ENCODE measurements at regions not wholly inside any gene's neighbourhood (a gene's known extent, or its start where the extent isn't known, plus 50 kb on each side); places are given as distances from the start of the nearest gene placed in this dataset.

DNA sequence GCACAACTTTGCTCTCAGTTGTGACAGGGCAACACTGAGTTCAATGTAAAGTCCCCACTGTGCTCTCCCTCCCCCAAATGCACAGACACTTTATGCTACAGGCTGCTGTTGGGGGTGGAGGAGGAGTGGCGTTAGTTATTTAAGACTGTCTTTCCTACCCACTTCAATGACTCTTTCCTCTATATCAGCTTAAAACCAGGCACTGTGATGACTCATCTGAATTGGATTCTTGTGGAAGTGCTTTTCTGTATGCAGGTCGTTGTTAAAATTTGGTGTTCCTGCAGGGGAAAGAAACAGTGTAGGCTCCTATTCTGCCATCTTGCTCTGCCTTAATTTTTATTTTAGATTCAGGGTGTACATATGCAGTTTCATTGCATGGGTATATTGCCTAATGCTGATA, 1157.2 kb upstream of the ADGRL3 start:
- DNase-seq = no peak

DNA sequence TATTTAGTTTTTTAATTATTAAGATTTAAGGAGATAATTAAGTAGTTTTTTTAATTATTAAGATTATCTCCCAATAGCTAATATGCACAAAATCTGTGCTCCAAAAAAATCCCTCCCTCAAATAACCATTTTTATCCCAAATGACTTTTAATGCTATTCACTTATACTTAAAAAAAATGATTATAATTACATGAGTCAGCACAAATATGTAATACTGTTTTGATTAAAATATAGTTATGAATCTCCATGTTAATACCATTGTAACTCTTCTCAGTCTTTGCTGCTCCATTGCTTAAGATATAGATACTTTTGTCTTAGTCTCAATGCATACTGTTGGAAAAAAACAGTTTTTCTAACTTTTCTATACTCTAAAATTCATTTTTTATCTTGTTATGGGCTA, 1121.1 kb upstream of the ADGRL3 start:
- DNase-seq = no peak

DNA sequence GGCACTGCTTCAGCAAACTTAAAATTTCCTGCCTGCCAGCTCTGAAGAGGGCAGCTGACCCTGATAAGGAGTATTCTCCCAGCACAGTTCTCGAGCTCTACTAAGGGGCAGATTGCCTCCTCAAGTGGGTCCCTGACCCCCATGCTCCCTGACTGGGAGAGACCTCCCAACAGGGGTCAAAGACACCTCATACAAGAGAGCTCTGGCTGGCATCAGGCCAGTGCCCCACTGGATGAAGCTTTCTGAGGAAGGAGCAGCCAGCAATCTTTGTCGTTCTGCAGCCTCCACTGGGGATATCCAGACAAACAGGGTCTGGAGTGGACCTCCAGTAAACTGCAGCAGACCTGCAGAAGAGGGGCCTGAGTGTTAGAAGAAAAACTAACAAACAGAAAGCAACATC, 1118.3 kb upstream of the ADGRL3 start:
- DNase-seq = no peak

DNA sequence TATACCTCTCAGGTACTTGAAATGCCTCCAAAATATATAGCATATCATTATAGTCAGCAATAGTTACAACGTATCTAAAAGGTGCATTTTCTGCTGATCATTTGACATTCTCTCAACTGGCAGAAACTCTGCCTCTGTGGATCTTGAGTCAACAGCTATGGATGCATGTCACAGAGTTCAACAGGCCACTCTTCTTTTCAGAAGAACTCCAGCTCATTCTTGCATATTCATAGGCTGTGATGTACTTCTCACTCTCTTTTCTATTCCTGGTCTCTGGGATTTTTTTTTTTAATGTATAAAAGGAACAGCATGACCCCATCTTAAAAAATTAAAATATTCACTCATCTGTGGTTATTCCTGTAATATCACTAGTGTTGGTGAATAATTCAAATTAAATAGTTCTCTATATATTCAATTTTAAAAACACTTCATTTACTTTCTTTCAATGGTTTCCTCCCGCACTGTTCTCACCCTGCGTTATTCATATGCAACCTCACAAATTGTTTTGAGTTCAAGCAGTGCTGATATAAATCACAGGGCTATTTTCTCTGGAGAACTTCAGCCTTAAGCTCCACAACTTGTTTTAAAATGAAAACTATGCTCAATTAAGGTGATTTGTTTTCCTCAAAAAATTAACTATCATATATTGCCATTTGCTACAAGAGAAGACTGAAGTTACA, 1111.2 kb upstream of the ADGRL3 start:
- DNase-seq = no peak

DNA sequence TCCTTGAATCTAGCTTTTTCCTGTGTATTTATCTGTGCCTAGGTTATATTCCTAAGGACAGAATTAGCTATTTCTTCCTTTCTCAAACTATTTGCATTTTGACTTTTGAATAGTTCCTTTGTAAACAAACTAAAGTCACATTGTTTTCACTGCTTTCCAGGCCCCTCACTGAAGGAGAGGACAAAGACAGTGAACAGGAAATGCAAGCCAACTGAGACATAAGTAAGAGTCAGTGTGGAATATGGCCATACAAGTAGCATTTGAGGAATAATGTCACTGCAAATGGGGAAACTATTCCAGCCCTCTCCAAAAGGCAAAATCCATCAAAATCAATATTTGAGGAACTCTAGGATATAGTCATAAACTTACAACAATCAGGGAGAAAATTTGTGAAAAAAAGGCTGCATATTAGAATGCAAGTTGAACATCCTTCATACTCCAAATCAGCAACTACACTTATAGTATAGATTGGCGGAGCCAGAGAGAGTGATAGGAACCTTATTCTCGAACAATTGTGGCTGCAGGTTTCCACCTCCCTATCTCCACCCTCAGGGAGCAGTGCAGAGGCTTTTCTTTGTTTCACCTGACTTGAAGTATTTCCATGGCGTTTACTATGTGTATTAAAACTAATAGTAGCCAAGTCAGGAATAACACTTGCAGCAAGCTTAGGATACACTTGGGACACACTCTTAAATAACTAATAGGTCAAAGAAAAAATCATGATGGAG, 1110.4 kb upstream of the ADGRL3 start:
- DNase-seq = no peak

DNA sequence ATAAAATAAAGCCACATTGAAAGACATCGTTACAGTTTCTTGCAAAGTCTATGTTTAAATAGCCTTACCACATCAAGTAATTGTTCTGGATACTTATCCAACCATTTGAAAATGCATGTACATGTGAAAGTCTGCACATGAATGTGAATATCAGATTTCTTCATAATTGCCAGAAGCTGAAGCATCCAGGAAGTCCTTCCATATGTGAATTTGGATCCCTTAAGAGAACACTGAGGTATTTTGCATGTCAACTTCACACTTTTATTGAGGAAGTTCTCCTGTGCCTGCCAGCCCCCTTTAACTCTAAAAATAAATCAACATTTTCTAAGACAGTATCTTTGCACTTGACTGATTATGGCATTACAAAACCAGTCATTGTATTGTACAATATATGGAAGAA, 1103.5 kb upstream of the ADGRL3 start:
- no peak for DNase-seq

DNA sequence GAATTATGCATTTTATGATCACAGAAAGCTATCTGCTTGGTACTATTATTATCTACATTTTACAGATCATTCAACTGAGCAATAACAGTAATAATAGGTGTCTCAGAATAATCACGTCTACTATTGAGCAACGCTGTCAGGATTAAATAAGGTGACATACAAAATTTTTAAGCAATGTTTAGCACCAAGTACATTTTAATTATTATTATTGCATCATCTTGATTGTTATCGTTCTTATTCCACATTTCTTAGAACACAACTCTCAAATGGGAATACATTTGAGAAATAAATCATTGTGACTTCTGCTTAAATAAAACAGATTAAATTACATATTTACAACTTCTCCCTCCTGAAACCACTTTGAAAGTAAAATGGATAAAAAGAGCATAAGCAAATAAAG, 1083.5 kb upstream of the ADGRL3 start:
- no peak for DNase-seq

DNA sequence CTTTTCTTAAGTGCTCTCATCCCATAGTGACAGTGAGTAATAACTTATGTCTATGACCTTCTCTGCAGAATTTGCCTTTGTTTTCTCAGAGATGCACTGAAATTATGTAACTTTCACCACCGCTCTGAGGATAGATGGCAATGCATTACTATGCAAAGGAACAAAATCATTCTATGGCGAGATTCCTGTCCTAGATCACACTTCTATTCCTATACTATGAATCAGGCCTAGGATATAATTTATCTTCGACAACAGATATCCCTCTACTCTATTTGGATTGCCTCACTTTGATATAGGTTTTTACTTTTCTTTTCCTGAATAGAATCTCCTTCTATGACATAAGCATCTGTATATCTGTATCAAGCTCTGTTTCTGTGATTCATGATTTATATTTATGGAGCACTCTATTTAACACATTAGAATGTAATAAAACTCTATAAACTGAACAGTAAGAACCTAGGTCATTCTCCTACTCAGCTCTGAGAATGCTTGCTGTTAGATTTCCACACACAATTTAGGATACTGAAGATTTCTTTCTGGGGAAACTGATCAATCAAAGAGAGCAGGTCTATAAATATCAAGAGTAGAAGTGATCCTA, 1082.3 kb upstream of the ADGRL3 start:
- DNase-seq = no peak

DNA sequence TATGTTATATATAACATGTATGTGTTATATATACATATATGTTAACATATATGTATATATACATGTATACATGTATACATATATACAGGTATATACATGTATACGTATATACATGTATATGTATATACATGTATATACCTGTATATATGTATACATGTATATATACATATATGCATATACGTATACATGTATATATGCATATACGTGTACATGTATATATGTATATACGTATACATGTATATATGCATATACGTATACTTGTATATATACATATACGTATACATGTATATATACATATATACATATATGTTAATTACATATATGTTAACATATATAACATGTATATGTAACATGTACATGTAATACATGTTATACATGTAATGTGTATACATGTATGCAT, 1077.3 kb upstream of the ADGRL3 start:
- no peak for DNase-seq

DNA sequence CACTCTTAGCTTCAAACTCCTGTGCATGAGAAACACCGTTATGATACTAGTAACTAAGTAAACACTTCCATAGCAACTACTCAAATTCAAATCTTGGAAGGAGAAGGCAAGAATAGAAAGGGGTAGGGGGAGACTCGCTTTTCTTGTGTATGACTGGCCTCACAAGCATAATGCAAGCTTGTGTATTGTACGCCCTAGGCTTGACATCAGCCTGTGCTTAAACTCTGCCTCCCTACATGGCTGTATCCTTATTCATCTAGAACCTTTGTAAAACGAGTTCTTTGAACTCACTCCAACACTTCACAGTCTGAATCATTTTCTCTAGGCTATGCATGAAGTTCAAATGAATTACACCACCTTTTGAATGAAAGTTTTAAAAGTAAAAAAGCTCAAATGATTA, 1071.2 kb upstream of the ADGRL3 start:
- no peak for DNase-seq

DNA sequence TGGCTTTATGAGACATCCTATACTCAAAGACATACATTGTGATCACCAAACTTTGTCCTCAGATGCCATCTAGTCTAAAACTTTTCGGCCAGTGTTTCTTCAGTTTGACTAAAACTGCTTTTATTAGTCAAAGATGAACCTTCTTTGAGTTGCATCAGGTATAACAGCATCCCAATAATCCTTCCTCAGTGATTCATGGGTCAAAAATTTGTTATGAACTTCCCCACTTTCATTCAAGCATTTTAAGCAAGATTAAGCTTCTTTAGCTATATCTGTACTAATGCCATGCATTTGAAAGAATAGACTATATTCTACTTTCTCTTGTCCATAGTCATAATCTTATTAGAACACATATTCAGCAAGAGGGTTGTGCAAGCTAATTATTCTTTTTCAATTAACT, 1070.4 kb upstream of the ADGRL3 start:
- DNase-seq = no peak

DNA sequence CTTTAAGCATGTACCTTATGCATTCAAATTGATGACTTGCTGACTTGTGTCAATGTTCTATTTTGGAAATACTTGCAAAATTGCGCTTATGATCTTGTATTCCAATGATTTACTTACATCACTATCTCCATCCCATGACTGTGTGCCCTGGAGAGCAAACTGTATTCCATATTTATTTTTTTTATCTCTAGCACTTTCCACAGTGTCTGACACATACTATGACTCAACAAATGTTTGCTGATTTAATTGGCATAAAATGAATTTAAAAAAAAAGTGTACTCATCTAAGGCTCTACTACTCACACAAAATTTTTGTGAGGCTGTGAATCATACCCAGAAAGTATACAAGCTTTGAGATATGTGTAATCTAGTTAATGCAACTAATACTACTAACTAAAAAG, 1066.8 kb upstream of the ADGRL3 start:
- no peak for DNase-seq

DNA sequence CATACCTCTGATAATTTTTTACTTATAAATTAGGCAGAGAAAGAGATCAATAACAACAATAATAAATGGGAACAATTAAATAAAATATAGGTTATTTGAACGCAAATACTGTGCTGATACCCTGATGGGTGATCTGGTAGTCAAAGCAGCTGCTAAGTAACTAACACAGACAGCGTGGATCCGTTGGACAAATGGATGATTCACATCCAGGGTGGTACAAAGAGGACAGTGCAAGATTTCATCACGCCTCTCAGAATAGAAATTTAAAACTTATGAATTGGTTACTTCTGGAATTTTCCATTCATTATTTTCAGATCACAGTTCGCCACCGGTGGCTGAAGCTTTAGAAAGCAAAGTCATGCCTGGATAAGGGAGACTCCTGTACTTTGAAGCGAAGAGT, 1066.0 kb upstream of the ADGRL3 start:
- DNase-seq = no peak

DNA sequence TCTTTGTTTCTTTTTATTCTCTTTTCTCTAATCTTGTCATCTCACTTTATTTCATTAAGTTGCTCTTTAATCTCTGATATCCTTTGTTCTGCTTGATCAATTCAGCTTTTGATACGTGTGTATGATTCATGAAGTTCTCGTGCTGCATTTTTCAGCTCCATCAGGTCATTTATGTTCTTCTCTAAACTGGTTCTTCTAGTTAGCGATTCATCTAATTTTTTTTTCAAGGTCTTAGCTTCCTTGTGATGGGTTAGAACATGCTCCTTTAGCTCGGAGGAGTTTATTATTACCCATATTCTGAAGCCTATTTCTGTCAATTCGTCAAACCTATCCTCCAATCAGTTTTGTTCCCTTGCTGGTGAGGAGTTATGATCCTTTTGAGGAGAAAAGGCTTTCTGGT, 1045.0 kb upstream of the ADGRL3 start:
- DNase-seq = no peak

DNA sequence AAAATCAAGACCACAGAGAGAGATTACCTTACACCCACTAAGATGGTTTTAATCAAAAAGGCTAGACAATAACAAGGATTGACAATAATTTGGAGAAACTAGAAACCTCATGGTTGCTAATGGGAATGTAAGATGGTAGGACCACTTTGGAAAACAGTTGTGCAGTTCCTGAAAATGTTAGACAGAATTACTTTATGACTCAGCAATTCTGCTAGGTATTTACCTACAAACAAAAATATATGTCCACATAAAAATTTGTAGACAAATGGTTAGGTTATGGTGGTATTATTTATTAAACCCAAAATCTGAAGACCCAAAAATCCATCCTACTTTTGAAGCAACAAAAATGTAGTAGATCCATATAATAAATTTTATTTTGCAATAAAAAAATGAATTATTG, 1027.0 kb upstream of the ADGRL3 start:
- DNase-seq = no peak

DNA sequence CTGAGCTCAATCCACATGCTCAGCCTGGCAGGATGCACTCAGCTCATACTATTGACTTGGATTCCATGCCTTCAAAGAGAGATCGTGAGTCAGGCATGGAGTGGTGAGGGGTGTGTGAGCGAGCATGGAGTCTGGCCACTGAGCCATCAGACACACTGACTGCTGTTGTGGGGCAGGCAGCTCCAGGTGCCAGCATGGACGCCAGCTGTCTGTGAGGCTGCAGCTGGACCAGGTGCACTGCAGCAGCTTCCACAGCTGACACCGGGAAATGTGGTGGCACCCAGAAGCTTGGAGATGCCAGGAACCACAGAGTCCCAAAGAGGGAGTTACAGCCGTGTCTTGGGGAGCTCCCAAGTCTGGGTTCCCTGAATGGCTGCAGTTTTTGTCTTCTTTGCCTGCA, 1026.4 kb upstream of the ADGRL3 start:
- no peak for DNase-seq

DNA sequence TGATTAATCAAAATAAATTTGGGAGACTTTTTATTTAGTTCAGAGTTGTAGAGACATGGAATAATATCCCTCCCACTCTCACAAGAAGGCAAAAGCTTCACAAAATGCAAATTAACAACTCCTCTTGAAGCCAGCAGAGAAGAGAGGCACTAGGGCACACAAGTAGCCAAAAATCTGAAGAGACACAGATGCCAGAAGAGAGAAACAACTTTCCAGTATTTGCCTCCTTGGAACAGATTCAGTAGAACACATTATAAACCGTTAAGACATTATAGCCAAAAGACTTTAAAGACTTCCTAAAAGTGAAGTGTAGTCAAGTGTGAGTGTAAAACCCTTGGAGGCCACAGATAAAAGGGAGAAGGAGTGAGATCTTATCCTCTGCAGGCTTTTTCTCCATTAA, 1024.9 kb upstream of the ADGRL3 start:
- no peak for DNase-seq

DNA sequence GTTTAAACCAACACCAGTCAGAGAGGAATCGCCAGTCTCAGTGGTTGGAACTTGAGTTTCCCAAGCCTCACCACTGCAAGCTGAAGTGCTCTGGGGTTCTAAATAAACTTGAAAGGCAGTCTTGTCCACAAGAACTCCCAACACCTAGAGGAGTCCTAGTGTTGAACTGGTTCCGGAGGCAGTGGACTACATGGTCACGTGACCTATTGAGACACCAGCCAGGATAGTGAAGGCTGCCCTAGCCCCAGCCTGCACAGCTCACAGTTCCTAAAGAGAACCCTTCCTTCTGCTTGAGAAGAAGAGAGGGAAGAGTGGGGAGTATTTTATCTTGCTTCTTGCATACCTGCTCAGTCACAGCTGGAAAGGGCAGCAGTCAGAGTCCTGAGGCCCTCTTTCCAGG, 1012.7 kb upstream of the ADGRL3 start:
- no peak for DNase-seq

DNA sequence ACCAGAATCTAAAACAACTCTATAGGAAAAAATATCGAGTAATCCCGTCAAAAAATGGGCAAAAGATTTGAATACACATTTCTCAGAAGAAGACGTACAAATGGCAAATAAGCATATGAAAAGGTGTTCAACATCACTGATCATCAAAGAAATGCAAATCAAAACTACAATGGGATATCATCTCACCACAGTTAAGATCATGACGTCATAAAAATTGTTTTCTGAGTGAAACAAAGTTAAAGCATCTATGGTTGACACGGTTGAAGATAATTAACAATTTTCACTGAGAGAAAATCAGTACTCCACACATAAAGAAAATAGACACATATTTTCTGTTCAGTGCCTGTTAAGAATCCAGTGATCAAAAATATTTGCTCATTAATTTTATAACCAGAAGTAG, 1010.8 kb upstream of the ADGRL3 start:
- DNase-seq = no peak

DNA sequence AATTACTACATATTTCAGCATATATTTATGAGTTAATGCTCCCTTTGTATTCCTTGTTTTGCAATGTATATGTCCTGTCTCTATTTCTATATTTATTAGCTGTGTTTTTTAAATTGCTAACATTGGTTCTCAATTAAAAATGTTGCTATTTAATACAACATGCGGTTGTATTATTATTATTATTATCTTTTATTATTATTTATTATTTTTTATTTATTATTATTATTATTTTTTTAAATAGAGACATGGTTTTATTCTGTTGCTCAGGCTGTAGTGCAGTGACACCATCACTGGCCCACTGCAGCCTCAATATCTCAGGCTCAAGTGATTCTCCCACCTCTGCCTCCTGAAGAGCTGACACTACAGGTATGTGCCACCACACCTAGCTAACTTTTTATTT, 1005.9 kb upstream of the ADGRL3 start:
- DNase-seq = no peak

DNA sequence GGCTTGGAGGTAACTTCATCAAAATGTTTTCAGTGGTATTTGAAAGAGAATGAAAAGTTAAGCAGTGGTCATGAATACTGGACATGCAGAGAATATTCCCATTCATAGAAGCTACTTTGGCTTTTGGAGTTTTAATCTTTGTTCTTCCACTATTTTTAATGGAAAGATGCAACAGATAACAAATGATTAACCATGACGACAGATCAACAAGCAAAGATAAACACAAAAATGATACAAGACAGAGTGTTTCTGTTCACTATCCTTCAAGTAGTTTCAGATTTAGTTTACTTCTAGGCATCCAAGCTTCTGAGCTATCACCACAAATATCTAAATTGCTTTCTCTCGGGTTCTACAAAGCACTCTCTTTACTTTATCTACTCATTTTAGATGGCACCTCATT, 1004.9 kb upstream of the ADGRL3 start:
- no peak for DNase-seq

DNA sequence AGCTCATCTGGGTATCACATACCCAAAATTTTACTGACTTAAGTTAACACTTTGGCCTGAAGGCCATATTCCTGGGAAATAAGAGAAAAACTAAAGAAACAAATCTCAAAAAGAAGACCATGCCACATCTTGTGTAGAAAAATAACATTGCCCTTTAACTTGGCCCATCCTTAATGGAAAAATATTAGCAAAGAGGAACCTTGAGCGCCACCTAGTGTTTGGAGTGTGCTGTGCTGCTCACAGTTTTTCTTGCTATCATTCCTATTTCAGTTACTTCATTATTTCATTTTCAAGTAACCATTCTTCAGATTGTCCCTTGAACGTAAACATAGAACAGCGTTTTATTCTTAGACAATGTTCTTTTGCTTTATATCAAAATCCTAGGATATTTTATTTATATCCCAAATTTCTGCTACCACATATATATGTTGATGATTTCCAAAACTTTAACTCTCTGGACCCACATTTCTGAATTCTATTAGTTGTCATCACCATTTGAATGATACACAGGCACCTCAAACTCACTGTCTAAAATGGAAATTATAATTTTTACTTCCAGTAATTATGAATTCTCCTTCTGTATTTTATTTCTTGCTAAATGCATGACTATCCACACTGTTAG, 999.0 kb upstream of the ADGRL3 start:
- DNase-seq = no peak

DNA sequence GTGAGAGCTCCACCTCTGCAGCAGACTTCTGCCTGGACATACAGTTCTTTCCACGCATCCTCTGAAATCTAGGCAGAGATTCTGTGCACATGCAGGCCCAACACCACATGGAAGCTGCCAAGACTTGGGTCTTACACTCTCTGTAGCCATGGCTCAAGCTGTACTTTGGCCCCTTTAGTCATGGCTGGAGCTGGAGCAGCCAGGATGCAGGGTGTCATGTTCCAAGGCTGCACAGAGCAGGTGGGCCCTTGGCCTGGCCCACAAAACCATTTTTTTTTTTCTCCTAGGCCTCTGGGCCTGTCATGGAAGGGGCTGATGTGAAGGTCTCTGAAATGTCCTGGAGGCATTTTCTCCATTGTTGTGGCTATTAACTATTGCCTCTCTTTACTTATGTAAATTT, 990.5 kb upstream of the ADGRL3 start:
- DNase-seq = no peak

DNA sequence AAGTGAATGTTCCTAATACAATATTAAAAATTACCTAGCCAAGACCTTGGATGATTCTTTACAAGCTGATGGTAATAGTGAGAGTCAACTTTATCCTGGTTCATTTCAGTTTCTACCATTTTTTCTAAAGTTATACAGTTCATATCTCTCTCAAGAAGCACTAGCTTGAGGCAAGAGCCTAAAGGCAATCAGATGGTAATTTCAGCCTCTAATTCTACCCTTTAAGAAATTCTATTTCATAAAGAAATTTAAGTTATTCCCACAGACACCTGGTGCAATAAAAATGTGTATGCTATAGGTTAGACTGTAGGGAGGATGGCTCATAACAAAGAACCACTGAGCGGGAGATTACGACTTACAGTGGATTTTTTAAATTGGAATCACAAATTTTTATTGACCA, 984.2 kb upstream of the ADGRL3 start:
- no peak for DNase-seq

Measured in DMS153 (cell line).